ENCODE measurements at regions not wholly inside any gene's neighbourhood (a gene's known extent, or its start where the extent isn't known, plus 50 kb on each side); places are given as distances from the start of the nearest gene placed in this dataset.

GRCh38 chr17:83177611-83178532, 98.5 kb downstream of the METRNL start:
- FAIRE-seq: no peak
- no peak for DNase-seq (ENCODE audit: low spot score)

GRCh38 chr17:83178533-83179304, 99.3 kb downstream of the METRNL start:
- DNase-seq (ENCODE audit: low spot score) (no peak), FAIRE-seq (no peak)

GRCh38 chr17:83179374-83179773, 100.0 kb downstream of the METRNL start:
- FAIRE-seq: no peak
- no peak for DNase-seq (ENCODE audit: low spot score)

- DNase-seq (ENCODE audit: low spot score) (no peak), FAIRE-seq (no peak)
These were observed 100.4 kb downstream of the METRNL start for GRCh38 chr17:83179811-83180210.

GRCh38 chr17:83180264-83180995, 101.0 kb downstream of the METRNL start:
- no peak for FAIRE-seq

GRCh38 chr17:83180996-83181481, 101.6 kb downstream of the METRNL start:
- FAIRE-seq (no peak), DNase-seq (ENCODE audit: low spot score) (no peak)

More at GRCh38 chr17:83180264-83180995, 101.0 kb downstream of the METRNL start:
- no peak for DNase-seq (ENCODE audit: low spot score)

- DNase-seq (ENCODE audit: low spot score) (no peak), FAIRE-seq (no peak)
These were observed 102.7 kb downstream of the METRNL start for GRCh38 chr17:83181991-83182619.

GRCh38 chr17:83182620-83183101, 103.3 kb downstream of the METRNL start:
- FAIRE-seq (no peak), DNase-seq (ENCODE audit: low spot score) (no peak)

GRCh38 chr17:83183145-83183948, 103.9 kb downstream of the METRNL start:
- FAIRE-seq (no peak), DNase-seq (ENCODE audit: low spot score) (no peak)

GRCh38 chr17:83183951-83184506, 104.6 kb downstream of the METRNL start:
- DNase-seq (ENCODE audit: low spot score) (no peak), FAIRE-seq (no peak)

- FAIRE-seq (no peak), DNase-seq (ENCODE audit: low spot score) (no peak)
These were observed 105.9 kb downstream of the METRNL start for GRCh38 chr17:83185023-83186002.

- DNase-seq (ENCODE audit: low spot score): no peak
- FAIRE-seq: no peak
These were observed 106.8 kb downstream of the METRNL start for GRCh38 chr17:83186226-83186625.

- no peak for FAIRE-seq
- DNase-seq (ENCODE audit: low spot score): no peak
These were observed 107.5 kb downstream of the METRNL start for GRCh38 chr17:83186751-83187421.

- FAIRE-seq: no peak
- no peak for DNase-seq (ENCODE audit: low spot score)
These were observed 108.4 kb downstream of the METRNL start for GRCh38 chr17:83187782-83188311.

GRCh38 chr17:83189044-83190003, 109.9 kb downstream of the METRNL start:
- FAIRE-seq (no peak), DNase-seq (ENCODE audit: low spot score) (no peak)

GRCh38 chr17:83190004-83190385, 110.6 kb downstream of the METRNL start:
- FAIRE-seq: no peak
- DNase-seq (ENCODE audit: low spot score): no peak
